Heart right ventricle (tissue), 16 donors: ENCODE measurements at regions not wholly inside any gene's neighbourhood (a gene's known extent, or its start where the extent isn't known, plus 50 kb on each side); places are given as distances from the start of the nearest gene placed in this dataset.

Experiments
- ATAC-seq, 8 donors: fragments of 200-7000 bp; cut with Tn5 transposase; one replicate each; pipeline ENCODE4 v1.9.1; 2020; ENCODE audit warnings: mild to moderate bottlenecking in 8 of 8, moderate library complexity in 8 of 8, moderate number of reproducible peaks in 1 of 8
- DNase-seq, 2 donors: peaks; one replicate each; pipeline ENCODE4 v3.0.0-alpha.2; 2020
- H3K27ac ChIP-seq, 10 donors: fragments of 200-600 bp; sonication (generic) in 2 of 10; one replicate each; pipeline versions ENCODE4 v1.5.0 to v1.8.0; 2020 to 2022; ENCODE audit warnings: mild to moderate bottlenecking in 3 of 10
- H3K27me3 ChIP-seq, 7 donors: fragments of 200-600 bp; one replicate each; pipeline ENCODE4 v1.8.0; 2021 to 2022; ENCODE audit warnings: mild to moderate bottlenecking in 2 of 7
- H3K36me3 ChIP-seq, 9 donors: fragments of 200-600 bp; sonication (generic) in 1 of 9; one replicate each; pipeline versions ENCODE4 v1.5.0 to v1.8.0; 2020 to 2022; ENCODE audit warnings: mild to moderate bottlenecking in 2 of 9
- H3K4me1 ChIP-seq, 9 donors: fragments of 200-600 bp; sonication (generic) in 1 of 9; one replicate each; pipeline versions ENCODE4 v1.5.0 to v1.8.0; 2020 to 2022; ENCODE audit warnings: mild to moderate bottlenecking in 4 of 9
- H3K4me3 ChIP-seq, 10 donors: fragments of 200-600 bp; sonication (generic) in 2 of 10; one replicate each; pipeline versions ENCODE4 v1.5.0 to v1.8.0; 2020 to 2022; ENCODE audit warnings: mild to moderate bottlenecking in 7 of 10, moderate library complexity in 2 of 10
- H3K9me3 ChIP-seq, 11 donors: fragments of 200-600 bp in 10 of 11; sonication (generic) in 2 of 11; one replicate each; pipeline versions ENCODE4 v1.5.0 to v1.8.0; 2013 to 2022; ENCODE audit warnings: mild to moderate bottlenecking in 2 of 11, control low read depth in 1 of 11, moderate library complexity in 1 of 11
- CTCF ChIP-seq, 9 donors: fragments of 200-600 bp; sonication (generic) in 2 of 9; IDR thresholded peaks; one replicate each; pipeline versions ENCODE4 v1.5.0 to v1.8.0; 2021 to 2022; ENCODE audit warnings: antibody characterized with exemption in 9 of 9, mild to moderate bottlenecking in 5 of 9, moderate library complexity in 1 of 9
- whole genome bisulfite sequencing, 2 donors: extraction: QIAGEN DNeasy Blood & Tissue Kit; methylation state at CpG; one replicate each; pipeline ENCODE4 v1.1.7; 2013; ENCODE audit warnings: inconsistent platforms in 1 of 2; 5-methylcytosine and 5-hydroxymethylcytosine counted together
- intact Hi-C, 10 donors: fragments of 100-400 bp; cut with DNase I; formaldehyde crosslinking; loops; one replicate each; pipeline versions ENCODE4 v1.11.1 to v1.14.2; 2022
- donor health status: Arrhythmogenic right ventricular cardiomyopathy.
- donor health status: ischemic (EF 13 %, LVEDD 7.1; RV severe dilation, severe dysfunction).
- donor health status: healthy with polysubstance abuse.
- donor health status: DM: no; HTN: yes; CAD: no.
- donor health status: DM: no; HTN: no; CAD: no.
- donor health status: ischemic (EF 25% LVEDD 6.9; RV normal size, moderate dysfunction).
- donor health status: ischemic (EF 25% LVEDD 5.7; RV mildly dilated, moderate dysfunction).
- donor health status: healthy.
- donor health status: DM: yes; HTN: yes; CAD: no.
- donor health status: Ischemic cardiomyopathy.
- donor health status: ischemic (EF 35%, LVEDD 5.7; RV mildly dilated, moderate dysfunction).
- donor health status: nonischemic (EF 11% LVEDD 7.7; RV severe dilation, severe dysfunction).
- donor health status: DM: yes; HTN: yes; CAD: no.
- donor health status: PGD.
- donor health status: ischemic (EF 29% LVEDD 5.4; RV normal size, mild dysfunction).
- donor health status: nonischemic (EF 23%, LVEDD 6.1; RV moderate dilation, normal function).

- DNase-seq (no peak), ATAC-seq (no peak)
- no peak overlapping the region for H3K27ac ChIP-seq
- no peak overlapping the region for H3K4me3 ChIP-seq
- H3K4me1 ChIP-seq, result no peaks in the 10 kb centered on the region
- intact Hi-C loops, result no loop called here
- H3K9me3 ChIP-seq, result no peaks in the 10 kb centered on the region
- no peaks in the 10 kb centered on the region for H3K36me3 ChIP-seq
- no peak for TF ChIP-seq CTCF (IDR thresholded peaks at IDR 0.05)
- H3K27me3 ChIP-seq, result peaks cover 0 to 9% (median 0%) of the 10 kb centered on the region in 7 donors
- WGBS, 2 donors, result 76 to 84% methylated on average over 8 of the region's 8 CpGs
Observed at GRCh38 chr9:1832960-1833359, 182.2 kb upstream of the SMARCA2 start.

DNA sequence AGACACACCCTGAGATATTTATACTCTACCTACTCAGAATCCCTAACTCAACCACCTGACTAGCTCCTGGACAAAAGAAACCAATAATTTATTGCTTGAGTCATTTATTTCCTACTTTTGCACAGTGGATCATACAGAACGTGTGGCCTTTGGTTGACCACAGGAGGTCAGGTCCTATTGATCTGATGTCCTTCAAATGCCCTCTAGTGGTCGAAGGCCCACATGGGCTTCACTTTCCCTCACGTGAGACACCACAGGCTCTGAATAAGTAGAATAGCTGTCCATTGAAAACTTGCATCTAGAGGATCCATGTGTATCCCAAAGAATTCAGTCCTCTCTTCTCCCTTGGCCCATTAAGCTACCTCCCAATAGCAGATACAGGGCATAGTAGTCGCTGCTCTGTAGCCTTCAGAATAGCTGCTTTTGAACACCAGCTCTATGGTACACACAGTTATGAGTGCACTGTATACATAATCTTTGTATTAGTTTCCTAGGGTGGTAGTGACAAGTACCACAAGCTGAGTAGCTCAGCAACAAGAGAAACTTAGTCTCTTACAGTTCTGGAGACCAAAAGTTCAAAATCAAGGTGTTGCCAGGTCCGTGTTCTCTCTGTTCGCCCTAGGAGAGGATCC, 177.6 kb upstream of the SMARCA2 start:
- WGBS, 2 donors, result 43 to 44% methylated on average over 6 of the region's 6 CpGs
- H3K27ac ChIP-seq, result no peak overlapping the region
- H3K27me3 ChIP-seq, result peaks cover 0 to 4% (median 0%) of the 10 kb centered on the region in 7 donors
- intact Hi-C loops, result no loop called here
- ATAC-seq (no peak), DNase-seq (no peak)
- no peaks in the 10 kb centered on the region for H3K36me3 ChIP-seq
- peak in 6 of 9 donors; percentile 22 to 46 (median 29) for TF ChIP-seq CTCF (IDR thresholded peaks at IDR 0.05)
- no peaks in the 10 kb centered on the region for H3K9me3 ChIP-seq
- H3K4me3 ChIP-seq, result no peak overlapping the region
- no peaks in the 10 kb centered on the region for H3K4me1 ChIP-seq

- intact Hi-C loops, result no loop called here
- Histone ChIP-seq H3K36me3 (no peaks in the 10 kb centered on the region), H3K27me3 (no peaks in the 10 kb centered on the region), H3K9me3 (no peaks in the 10 kb centered on the region), H3K27ac (no peak overlapping the region), H3K4me3 (no peak overlapping the region), H3K4me1 (no peaks in the 10 kb centered on the region)
- 58 to 60% methylated on average over 6 of the region's 6 CpGs for WGBS, 2 donors
- ATAC-seq (no peak), DNase-seq (no peak)
- TF ChIP-seq CTCF (IDR thresholded peaks at IDR 0.05), result no peak
Observed at GRCh38 chr9:1839909-1840308, 175.2 kb upstream of the SMARCA2 start.

- Histone ChIP-seq H3K27me3 (peaks cover 0 to 4% (median 0%) of the 10 kb centered on the region in 7 donors), H3K4me3 (no peak overlapping the region), H3K4me1 (no peaks in the 10 kb centered on the region), H3K9me3 (no peaks in the 10 kb centered on the region), H3K36me3 (no peaks in the 10 kb centered on the region), H3K27ac (no peak overlapping the region)
- intact Hi-C loops, result no loop called here
- no peak for TF ChIP-seq CTCF (IDR thresholded peaks at IDR 0.05)
- ATAC-seq (no peak), DNase-seq (no peak)
- WGBS, 2 donors, result 24 to 27% methylated on average over 2 of the region's 2 CpGs
Observed at GRCh38 chr9:1845425-1845824, 169.7 kb upstream of the SMARCA2 start.
